Endodermal cell (in vitro differentiated cells): ENCODE measurements at regions not wholly inside any gene's neighbourhood (a gene's known extent, or its start where the extent isn't known, plus 50 kb on each side); places are given as distances from the start of the nearest gene placed in this dataset.

Experiments used
- DNase-seq: peaks from one replicate; pipeline ENCODE4 v3.0.0-alpha.2; 2017
- H3K27ac ChIP-seq: 2 replicates; pipeline ENCODE4 v1.5.1; 2013; ENCODE audit warnings: mild to moderate bottlenecking, low read depth, low read length, moderate library complexity
- H3K27me3 ChIP-seq: 2 replicates; pipeline ENCODE4 v1.6.1; 2013; ENCODE audit warnings: mild to moderate bottlenecking, low read length, moderate library complexity; ENCODE audit not compliant: insufficient read depth, control insufficient read depth, poor library complexity, severe bottlenecking
- H3K36me3 ChIP-seq: 2 replicates; pipeline ENCODE4 v1.7.0; 2013; ENCODE audit warnings: mild to moderate bottlenecking, low read length, moderate library complexity; ENCODE audit not compliant: control insufficient read depth, insufficient read depth
- H3K4me1 ChIP-seq: one replicate; pipeline ENCODE4 v1.7.0; 2013; ENCODE audit warnings: low read length; ENCODE audit not compliant: control insufficient read depth, insufficient read depth
- H3K4me3 ChIP-seq: 2 replicates; pipeline ENCODE4 v1.5.1; 2013; ENCODE audit warnings: mild to moderate bottlenecking, low read length, moderate library complexity
- H3K9ac ChIP-seq: 2 replicates; pipeline ENCODE4 v1.6.1; 2013; ENCODE audit warnings: mild to moderate bottlenecking, low read length, moderate library complexity; ENCODE audit not compliant: poor library complexity, severe bottlenecking; ENCODE audit errors: extremely low read depth
- H3K9me3 ChIP-seq: 2 replicates; pipeline ENCODE4 v1.6.1; 2013; ENCODE audit warnings: mild to moderate bottlenecking, low read length, moderate library complexity; ENCODE audit not compliant: control insufficient read depth
- H3K27ac Mint-ChIP-seq: 2 replicates; pipeline ENCODE4 v1.8.0; 2020; ENCODE audit warnings: mixed read lengths
- H3K27me3 Mint-ChIP-seq: 2 replicates; pipeline ENCODE4 v1.8.0; 2021; ENCODE audit warnings: mild to moderate bottlenecking, mixed read lengths; ENCODE audit not compliant: insufficient read depth
- H3K36me3 Mint-ChIP-seq: 2 replicates; pipeline ENCODE4 v1.8.0; 2020; ENCODE audit warnings: low read depth, mixed read lengths
- H3K4me1 Mint-ChIP-seq: 2 replicates; pipeline ENCODE4 v1.8.0; 2020; ENCODE audit warnings: mixed read lengths
- H3K4me3 Mint-ChIP-seq: 2 replicates; pipeline ENCODE4 v1.8.0; 2020; ENCODE audit warnings: mild to moderate bottlenecking, moderate library complexity, mixed read lengths
- H3K9me3 Mint-ChIP-seq: 2 replicates; pipeline ENCODE4 v1.8.0; 2020; ENCODE audit warnings: mild to moderate bottlenecking, mixed read lengths
- WGBS, 2 experiments: methylation state at CpG; one replicate each; pipeline versions ENCODE4 v1.1.5 to v1.1.7; 2013; ENCODE audit warnings: missing lambda C conversion rate in 2 of 2, mixed read lengths in 1 of 2; ENCODE audit not compliant: insufficient coverage in 1 of 2, insufficient read length in 1 of 2; 5-methylcytosine and 5-hydroxymethylcytosine counted together
- TF ChIP-seq, protein P1 (sequence below): fragments of 200-600 bp; sonication (generic); conservative IDR thresholded peaks from 2 replicates; pipeline ENCODE4 v1.5.0; 2021; ENCODE audit warnings: antibody characterized with exemption, mild to moderate bottlenecking

DNA sequence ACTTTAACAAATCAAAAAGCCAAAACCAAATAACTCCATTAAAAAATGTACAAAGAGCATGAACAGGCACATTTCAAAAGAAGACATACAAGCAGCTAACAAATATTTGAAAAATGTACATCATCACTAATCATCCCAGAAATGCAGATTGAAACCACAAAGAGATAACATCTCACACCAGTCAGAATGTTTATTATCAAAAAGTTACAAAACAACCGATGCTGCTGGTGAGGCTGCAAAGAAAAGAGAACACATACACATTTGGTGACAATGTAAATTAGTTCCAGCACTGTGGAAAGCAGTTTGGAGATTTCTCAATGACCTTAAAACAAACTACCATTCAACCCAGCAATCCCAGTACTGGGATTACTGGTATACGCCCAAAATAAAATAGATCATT lies 756.0 kb upstream of the PCDH20 start:
- Histone ChIP-seq H3K4me1 (no peaks in the 10 kb centered on the region), H3K9me3 (no peaks in the 10 kb centered on the region), H3K4me3 (no peak overlapping the region), H3K36me3 (no peaks in the 10 kb centered on the region), H3K27ac (no peak overlapping the region), H3K9ac (no peak overlapping the region), H3K27me3 (no peaks in the 10 kb centered on the region)
- DNase-seq = no peak
- H3K27ac Mint-ChIP-seq = no peak overlapping the region
- no peaks in the 10 kb centered on the region for H3K27me3 Mint-ChIP-seq
- no peak overlapping the region for H3K4me3 Mint-ChIP-seq
- TF ChIP-seq, protein P1, sequence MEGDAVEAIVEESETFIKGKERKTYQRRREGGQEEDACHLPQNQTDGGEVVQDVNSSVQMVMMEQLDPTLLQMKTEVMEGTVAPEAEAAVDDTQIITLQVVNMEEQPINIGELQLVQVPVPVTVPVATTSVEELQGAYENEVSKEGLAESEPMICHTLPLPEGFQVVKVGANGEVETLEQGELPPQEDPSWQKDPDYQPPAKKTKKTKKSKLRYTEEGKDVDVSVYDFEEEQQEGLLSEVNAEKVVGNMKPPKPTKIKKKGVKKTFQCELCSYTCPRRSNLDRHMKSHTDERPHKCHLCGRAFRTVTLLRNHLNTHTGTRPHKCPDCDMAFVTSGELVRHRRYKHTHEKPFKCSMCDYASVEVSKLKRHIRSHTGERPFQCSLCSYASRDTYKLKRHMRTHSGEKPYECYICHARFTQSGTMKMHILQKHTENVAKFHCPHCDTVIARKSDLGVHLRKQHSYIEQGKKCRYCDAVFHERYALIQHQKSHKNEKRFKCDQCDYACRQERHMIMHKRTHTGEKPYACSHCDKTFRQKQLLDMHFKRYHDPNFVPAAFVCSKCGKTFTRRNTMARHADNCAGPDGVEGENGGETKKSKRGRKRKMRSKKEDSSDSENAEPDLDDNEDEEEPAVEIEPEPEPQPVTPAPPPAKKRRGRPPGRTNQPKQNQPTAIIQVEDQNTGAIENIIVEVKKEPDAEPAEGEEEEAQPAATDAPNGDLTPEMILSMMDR = no peak
- 100% methylated on average over 2 of the region's 2 CpGs; no CpG with 5 or more reads in 1 of the 2 experiments for WGBS, 2 experiments
- H3K4me1 Mint-ChIP-seq = peaks cover 6% of the 10 kb centered on the region
- no peaks in the 10 kb centered on the region for H3K9me3 Mint-ChIP-seq
- H3K36me3 Mint-ChIP-seq = no peaks in the 10 kb centered on the region

DNA sequence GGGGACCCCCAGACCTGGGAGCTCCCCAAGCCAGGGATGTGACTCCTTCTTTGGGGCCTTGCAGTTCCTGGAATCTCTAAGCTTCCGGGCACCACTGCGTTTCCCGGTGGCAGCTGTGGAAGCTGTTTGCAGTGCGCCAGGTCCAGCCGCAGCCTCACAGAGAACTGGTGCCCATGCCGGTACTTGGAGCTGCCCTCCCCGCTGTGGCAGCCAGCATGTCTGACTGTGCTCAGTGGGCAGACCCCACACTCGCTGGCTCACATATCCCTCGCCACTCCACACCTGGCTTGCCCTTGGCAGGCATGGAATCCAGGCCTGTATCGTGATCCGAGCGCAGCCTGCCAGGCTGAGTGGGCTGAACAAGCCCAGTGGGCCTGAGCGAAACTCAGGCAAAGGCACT lies 753.2 kb upstream of the PCDH20 start:
- H3K27ac Mint-ChIP-seq = no peak overlapping the region
- TF ChIP-seq, protein P1 = no peak
- no peak overlapping the region for H3K4me3 ChIP-seq
- H3K36me3 Mint-ChIP-seq = no peaks in the 10 kb centered on the region
- H3K27ac ChIP-seq = no peak overlapping the region
- H3K4me1 ChIP-seq = no peaks in the 10 kb centered on the region
- H3K4me3 Mint-ChIP-seq = no peak overlapping the region
- DNase-seq = no peak
- no peaks in the 10 kb centered on the region for H3K27me3 ChIP-seq
- H3K4me1 Mint-ChIP-seq = no peaks in the 10 kb centered on the region
- H3K9me3 ChIP-seq = no peaks in the 10 kb centered on the region
- H3K9me3 Mint-ChIP-seq = no peaks in the 10 kb centered on the region
- no peak overlapping the region for H3K9ac ChIP-seq
- H3K27me3 Mint-ChIP-seq = no peaks in the 10 kb centered on the region
- no peaks in the 10 kb centered on the region for H3K36me3 ChIP-seq
- WGBS, 2 experiments = 89 to 95% methylated on average over 5 to 13 of the region's 13 CpGs

DNA sequence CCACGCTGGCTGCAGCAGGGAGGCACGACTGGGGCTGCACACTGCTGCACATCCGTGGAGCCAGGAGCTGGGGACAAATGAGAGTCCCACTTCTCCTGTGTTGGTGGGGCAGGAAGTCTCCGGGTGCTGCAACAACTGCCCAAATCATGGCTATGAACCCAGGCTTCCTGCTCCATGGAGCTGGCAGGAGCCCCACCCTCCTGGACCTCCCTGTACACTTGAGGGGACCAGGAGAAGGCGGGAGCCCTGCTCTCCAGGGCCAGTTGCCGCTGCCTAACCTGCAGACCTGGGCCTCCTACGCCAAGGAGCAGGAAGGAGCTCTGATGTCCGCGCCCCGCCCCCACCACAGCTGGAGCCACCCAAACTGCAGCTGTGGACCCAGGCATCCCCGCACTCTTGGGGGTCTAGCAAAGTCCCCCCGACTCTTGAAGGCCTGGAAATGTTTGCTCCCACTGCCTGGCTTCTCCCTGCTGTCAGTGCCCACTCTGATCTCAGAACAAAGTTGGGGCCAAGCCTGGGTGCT lies 752.1 kb upstream of the PCDH20 start:
- no peak overlapping the region for H3K27ac Mint-ChIP-seq
- no peaks in the 10 kb centered on the region for H3K27me3 ChIP-seq
- no peaks in the 10 kb centered on the region for H3K4me1 ChIP-seq
- no peaks in the 10 kb centered on the region for H3K9me3 Mint-ChIP-seq
- TF ChIP-seq, protein P1 = no peak
- no peak overlapping the region for H3K4me3 ChIP-seq
- no peaks in the 10 kb centered on the region for H3K9me3 ChIP-seq
- H3K4me3 Mint-ChIP-seq = no peak overlapping the region
- no peak overlapping the region for H3K9ac ChIP-seq
- no peaks in the 10 kb centered on the region for H3K36me3 ChIP-seq
- H3K27me3 Mint-ChIP-seq = no peaks in the 10 kb centered on the region
- WGBS, 2 experiments = 87 to 93% methylated on average over 3 to 12 of the region's 12 CpGs
- DNase-seq = no peak
- H3K36me3 Mint-ChIP-seq = no peaks in the 10 kb centered on the region
- H3K27ac ChIP-seq = no peak overlapping the region
- H3K4me1 Mint-ChIP-seq = no peaks in the 10 kb centered on the region
